Smooth muscle cell (in vitro differentiated cells): ENCODE measurements at regions not wholly inside any gene's neighbourhood (a gene's known extent, or its start where the extent isn't known, plus 50 kb on each side); places are given as distances from the start of the nearest gene placed in this dataset.

Source experiments
- DNase-seq: peaks from one replicate; lab custom pipeline; 2025; ENCODE audit not compliant: unreplicated experiment; lab: John Stamatoyannopoulos, UW
- H2AFZ ChIP-seq: fragments of 200-600 bp; sonication (generic); 2 replicates; pipeline ENCODE4 v1.6.0; 2016; ENCODE audit warnings: antibody characterized with exemption, low read depth, mild to moderate bottlenecking
- H3F3A ChIP-seq: fragments of 200-600 bp; sonication (generic); 2 replicates; pipeline ENCODE4 v1.6.0; 2017; ENCODE audit warnings: antibody characterized with exemption, low read depth
- H3K27ac ChIP-seq: fragments of 200-600 bp; sonication (generic); 2 replicates; pipeline ENCODE4 v1.5.1; 2016; ENCODE audit warnings: low read depth, mild to moderate bottlenecking
- H3K27me3 ChIP-seq: fragments of 200-600 bp; sonication (generic); 2 replicates; pipeline ENCODE4 v1.6.1; 2016; ENCODE audit warnings: low read depth, mild to moderate bottlenecking
- H3K36me3 ChIP-seq: fragments of 200-600 bp; sonication (generic); 2 replicates; pipeline ENCODE4 v1.5.1; 2016; ENCODE audit warnings: low read depth
- H3K4me1 ChIP-seq: fragments of 200-600 bp; sonication (generic); 2 replicates; pipeline ENCODE4 v1.5.1; 2016; ENCODE audit warnings: low read depth
- H3K4me2 ChIP-seq: fragments of 200-600 bp; sonication (generic); 2 replicates; pipeline ENCODE4 v1.6.0; 2016; ENCODE audit warnings: mild to moderate bottlenecking
- H3K4me3 ChIP-seq: fragments of 200-600 bp; sonication (generic); 2 replicates; pipeline ENCODE4 v1.5.1; 2016; ENCODE audit warnings: mild to moderate bottlenecking
- H3K79me2 ChIP-seq: fragments of 200-600 bp; sonication (generic); 2 replicates; pipeline ENCODE4 v1.6.0; 2016; ENCODE audit warnings: low read depth, mild to moderate bottlenecking
- H3K9ac ChIP-seq: fragments of 200-600 bp; sonication (generic); 2 replicates; pipeline ENCODE4 v1.6.0; 2016; ENCODE audit warnings: low read depth
- H3K9me3 ChIP-seq: fragments of 200-600 bp; sonication (generic); replicated peaks from 2 replicates; pipeline ENCODE4 v1.5.1; 2016; ENCODE audit warnings: low read depth
- H4K20me1 ChIP-seq: fragments of 200-600 bp; sonication (generic); 2 replicates; pipeline ENCODE4 v1.6.0; 2016; ENCODE audit warnings: low read depth
- WGBS: methylation state at CpG from one replicate; pipeline ENCODE4 v1.1.7; 2016; ENCODE audit warnings: low lambda C conversion rate; 5-methylcytosine and 5-hydroxymethylcytosine counted together
- TF ChIP-seq, protein P1 (sequence below): fragments of 200-600 bp; sonication (generic); IDR thresholded peaks from 2 replicates; pipeline ENCODE4 v1.5.1; 2017; ENCODE audit warnings: borderline replicate concordance, mild to moderate bottlenecking, antibody characterized with exemption; ENCODE audit not compliant: insufficient read depth, poor library complexity, severe bottlenecking

DNA sequence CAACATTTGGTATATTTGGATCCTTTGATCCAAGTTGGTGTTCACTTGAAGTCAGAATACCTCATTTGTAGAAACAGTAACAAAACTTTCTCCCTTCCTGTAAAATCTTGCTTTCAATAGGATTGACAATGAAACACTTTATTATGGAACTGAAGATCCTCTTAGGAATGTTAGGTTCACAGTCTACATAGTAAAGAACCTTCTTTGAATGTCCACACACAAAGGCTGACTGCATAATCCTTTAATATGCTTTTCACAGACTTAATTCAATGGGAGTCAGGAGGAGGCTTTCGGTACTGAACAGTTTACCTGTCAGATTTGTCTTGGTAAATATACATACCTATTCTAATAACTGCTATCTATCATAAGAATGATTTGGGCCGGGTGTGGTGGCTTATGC, 188.5 kb downstream of the SPRY1 start:
- H3K27me3 ChIP-seq = no peaks in the 10 kb centered on the region
- H3K9ac ChIP-seq = no peak overlapping the region
- no peaks in the 10 kb centered on the region for H3K9me3 ChIP-seq
- H3K4me1 ChIP-seq = peaks cover 17% of the 10 kb centered on the region
- TF ChIP-seq, protein P1, sequence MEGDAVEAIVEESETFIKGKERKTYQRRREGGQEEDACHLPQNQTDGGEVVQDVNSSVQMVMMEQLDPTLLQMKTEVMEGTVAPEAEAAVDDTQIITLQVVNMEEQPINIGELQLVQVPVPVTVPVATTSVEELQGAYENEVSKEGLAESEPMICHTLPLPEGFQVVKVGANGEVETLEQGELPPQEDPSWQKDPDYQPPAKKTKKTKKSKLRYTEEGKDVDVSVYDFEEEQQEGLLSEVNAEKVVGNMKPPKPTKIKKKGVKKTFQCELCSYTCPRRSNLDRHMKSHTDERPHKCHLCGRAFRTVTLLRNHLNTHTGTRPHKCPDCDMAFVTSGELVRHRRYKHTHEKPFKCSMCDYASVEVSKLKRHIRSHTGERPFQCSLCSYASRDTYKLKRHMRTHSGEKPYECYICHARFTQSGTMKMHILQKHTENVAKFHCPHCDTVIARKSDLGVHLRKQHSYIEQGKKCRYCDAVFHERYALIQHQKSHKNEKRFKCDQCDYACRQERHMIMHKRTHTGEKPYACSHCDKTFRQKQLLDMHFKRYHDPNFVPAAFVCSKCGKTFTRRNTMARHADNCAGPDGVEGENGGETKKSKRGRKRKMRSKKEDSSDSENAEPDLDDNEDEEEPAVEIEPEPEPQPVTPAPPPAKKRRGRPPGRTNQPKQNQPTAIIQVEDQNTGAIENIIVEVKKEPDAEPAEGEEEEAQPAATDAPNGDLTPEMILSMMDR = no peak
- no peak overlapping the region for H3K4me3 ChIP-seq
- H3K79me2 ChIP-seq = no peaks in the 10 kb centered on the region
- WGBS = 80% methylated on average over 2 of the region's 2 CpGs
- H3K27ac ChIP-seq = no peak overlapping the region
- no peak overlapping the region for H3K4me2 ChIP-seq
- H4K20me1 ChIP-seq = no peaks in the 10 kb centered on the region
- H3F3A ChIP-seq = peaks cover 10% of the 10 kb centered on the region
- no peak overlapping the region for H2AFZ ChIP-seq
- no peaks in the 10 kb centered on the region for H3K36me3 ChIP-seq
- no peak for DNase-seq

DNA sequence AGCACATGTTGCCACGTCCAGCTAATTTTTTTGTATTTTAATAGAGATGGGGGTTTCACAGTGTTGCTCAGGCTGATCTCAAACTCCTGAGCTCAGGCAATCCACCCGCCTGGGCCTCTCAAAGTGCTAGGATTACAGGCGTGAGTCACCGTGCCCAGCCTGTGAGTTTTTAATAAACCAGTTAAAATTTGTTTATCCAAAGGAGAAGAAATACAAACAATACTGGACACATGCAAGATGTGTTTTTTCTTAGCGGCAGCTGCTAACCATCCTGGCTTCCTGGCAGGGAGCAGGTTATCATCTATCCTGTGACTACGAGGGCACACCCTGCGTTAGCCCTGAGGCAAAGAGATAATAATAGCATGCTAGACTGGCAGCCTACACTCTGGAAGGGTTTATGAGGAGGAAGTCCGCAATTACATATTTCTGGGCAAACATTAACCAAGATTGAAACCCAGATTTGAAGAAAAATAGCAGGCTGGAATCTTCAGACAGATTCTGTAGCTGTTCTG, 191.4 kb downstream of the SPRY1 start:
- Histone ChIP-seq H3F3A (peaks cover 10% of the 10 kb centered on the region), H3K4me2 (peak overlapping the region; percentile 76), H4K20me1 (no peaks in the 10 kb centered on the region), H3K27ac (peak overlapping the region; percentile 99), H2AFZ (no peak overlapping the region), H3K27me3 (no peaks in the 10 kb centered on the region), H3K9ac (peak overlapping the region; percentile 86), H3K36me3 (no peaks in the 10 kb centered on the region), H3K79me2 (no peaks in the 10 kb centered on the region), H3K4me3 (peak overlapping the region; percentile 3), H3K4me1 (peaks cover 17% of the 10 kb centered on the region), H3K9me3 (no peaks in the 10 kb centered on the region)
- 1% methylated on average over 8 of the region's 8 CpGs for WGBS
- DNase-seq = peak; percentile 26
- TF ChIP-seq, protein P1 = no peak

DNA sequence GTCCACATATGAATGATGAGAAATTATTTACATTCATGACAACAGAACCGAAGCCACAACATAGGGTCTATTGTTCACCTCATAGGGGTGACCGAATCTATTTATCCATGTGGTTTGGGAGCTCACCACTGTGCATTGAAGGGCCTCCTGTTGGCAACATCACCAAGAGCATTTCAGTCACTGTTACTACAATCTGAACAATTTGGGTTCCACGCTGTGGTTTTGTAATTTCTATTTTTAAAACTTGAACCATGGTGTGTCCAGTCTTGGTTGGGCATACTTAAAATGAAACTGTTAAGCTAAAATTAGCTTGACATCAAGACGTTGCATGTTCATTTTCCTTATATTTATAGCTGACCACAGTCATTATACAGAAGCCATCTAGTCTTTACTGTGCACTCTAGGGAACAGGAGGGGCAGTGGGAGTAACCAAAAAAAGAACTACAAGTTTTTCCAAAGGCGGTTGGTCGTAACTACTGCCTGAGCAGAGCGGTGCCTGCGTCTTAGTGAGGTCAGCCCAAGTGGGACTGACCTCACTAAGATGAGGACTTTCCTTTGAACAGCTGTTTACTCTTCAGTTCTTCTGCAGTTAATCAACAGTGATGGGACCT, 192.1 kb downstream of the SPRY1 start:
- 31% methylated on average over 8 of the region's 8 CpGs for WGBS
- no peaks in the 10 kb centered on the region for H3K79me2 ChIP-seq
- no peaks in the 10 kb centered on the region for H3K9me3 ChIP-seq
- peak overlapping the region; percentile 76 for H3K4me2 ChIP-seq
- peak overlapping the region; percentile 86 for H3K9ac ChIP-seq
- peaks cover 17% of the 10 kb centered on the region for H3K4me1 ChIP-seq
- no peak overlapping the region for H2AFZ ChIP-seq
- H3F3A ChIP-seq = peaks cover 10% of the 10 kb centered on the region
- DNase-seq = peak; percentile 3
- TF ChIP-seq, protein P1 = no peak
- no peaks in the 10 kb centered on the region for H4K20me1 ChIP-seq
- H3K4me3 ChIP-seq = peak overlapping the region; percentile 3
- peak overlapping the region; percentile 99 for H3K27ac ChIP-seq
- no peaks in the 10 kb centered on the region for H3K27me3 ChIP-seq
- no peaks in the 10 kb centered on the region for H3K36me3 ChIP-seq

DNA sequence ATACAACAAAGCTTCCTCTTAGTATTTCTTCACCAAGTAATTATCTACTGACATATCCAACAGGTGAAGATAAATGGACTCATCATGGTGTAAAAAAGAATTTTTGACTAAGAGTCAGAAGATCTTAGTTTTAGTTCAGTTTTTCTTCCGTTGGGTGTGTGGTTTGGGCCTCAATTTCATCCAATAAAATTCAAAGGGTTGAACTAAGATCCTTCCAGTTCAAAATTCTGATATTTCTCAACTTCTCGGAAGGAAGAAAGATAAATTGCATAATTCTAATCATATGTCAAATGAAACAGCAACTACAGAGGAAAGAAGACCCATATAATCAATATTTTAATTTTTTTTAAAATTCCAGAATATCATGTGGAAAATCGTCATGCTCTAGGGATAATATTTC, 192.7 kb downstream of the SPRY1 start:
- no peaks in the 10 kb centered on the region for H4K20me1 ChIP-seq
- no peaks in the 10 kb centered on the region for H3K79me2 ChIP-seq
- no peak overlapping the region for H2AFZ ChIP-seq
- H3K4me1 ChIP-seq = peaks cover 17% of the 10 kb centered on the region
- 87% methylated on average over 3 of the region's 3 CpGs for WGBS
- no peaks in the 10 kb centered on the region for H3K36me3 ChIP-seq
- DNase-seq = no peak
- no peaks in the 10 kb centered on the region for H3K27me3 ChIP-seq
- no peak overlapping the region for H3K4me3 ChIP-seq
- peaks cover 10% of the 10 kb centered on the region for H3F3A ChIP-seq
- TF ChIP-seq, protein P1 = no peak
- peak overlapping the region; percentile 99 for H3K27ac ChIP-seq
- peak overlapping the region; percentile 86 for H3K9ac ChIP-seq
- no peaks in the 10 kb centered on the region for H3K9me3 ChIP-seq
- peak overlapping the region; percentile 76 for H3K4me2 ChIP-seq
